ENCODE measurements at regions not wholly inside any gene's neighbourhood (a gene's known extent, or its start where the extent isn't known, plus 50 kb on each side); places are given as distances from the start of the nearest gene placed in this dataset.
A peak's percentile ranks its signal among the peaks of the same experiment; 100 is the strongest.
"Not testable (repeated sequence)": the region's sequence is repeated elsewhere in the genome, so short reads cannot be mapped to it uniquely, and the experiment has no call there.

GRCh38 chr12:104906695-104907094 is 51.4 kb downstream of the SLC41A2 start:
- peak; percentile 40 for DNase-seq

- DNase-seq = not testable (repeated sequence)
These were observed 52.6 kb downstream of the SLC41A2 start for GRCh38 chr12:104905446-104905845.

GRCh38 chr12:104903648-104904423 is 54.3 kb downstream of the SLC41A2 start:
- DNase-seq = no peak

GRCh38 chr12:104902125-104902524 is 56.0 kb downstream of the SLC41A2 start:
- no peak for DNase-seq

- no peak for DNase-seq
These were observed 61.4 kb downstream of the SLC41A2 start for GRCh38 chr12:104896710-104897109.

GRCh38 chr12:104896146-104896545 is 61.9 kb downstream of the SLC41A2 start:
- DNase-seq = no peak

GRCh38 chr12:104895415-104895814 is 62.7 kb downstream of the SLC41A2 start:
- DNase-seq = no peak

GRCh38 chr12:104890476-104891096 is 67.5 kb downstream of the SLC41A2 start:
- DNase-seq = no peak

- DNase-seq = no peak
These were observed 68.4 kb downstream of the SLC41A2 start for GRCh38 chr12:104889735-104890134.

GRCh38 chr12:104888892-104889291 is 69.2 kb downstream of the SLC41A2 start:
- no peak for DNase-seq

GRCh38 chr12:104888481-104888880 is 69.6 kb downstream of the SLC41A2 start:
- DNase-seq = no peak

- no peak for DNase-seq
These were observed 70.6 kb downstream of the SLC41A2 start for GRCh38 chr12:104887452-104887851.

GRCh38 chr12:104886418-104887401 is 71.4 kb downstream of the SLC41A2 start:
- no peak for DNase-seq

GRCh38 chr12:104878858-104879257 is 79.2 kb downstream of the SLC41A2 start:
- not testable (repeated sequence) for DNase-seq

- DNase-seq = peak; percentile 6
These were observed 80.9 kb downstream of the SLC41A2 start for GRCh38 chr12:104877103-104877705.

GRCh38 chr12:104873374-104873773 is 84.7 kb downstream of the SLC41A2 start:
- no peak for DNase-seq

GRCh38 chr12:104870797-104871196 is 87.3 kb downstream of the SLC41A2 start:
- DNase-seq = no peak

- no peak for DNase-seq
These were observed 91.8 kb downstream of the SLC41A2 start for GRCh38 chr12:104866291-104866690.

- no peak for DNase-seq
These were observed 93.0 kb downstream of the SLC41A2 start for GRCh38 chr12:104865080-104865479.

GRCh38 chr12:104864668-104865067 is 93.4 kb downstream of the SLC41A2 start:
- DNase-seq = no peak

- no peak for DNase-seq
These were observed 94.7 kb downstream of the SLC41A2 start for GRCh38 chr12:104863296-104863948.
